HuH-7.5 (cell line): ENCODE measurements at regions not wholly inside any gene's neighbourhood (a gene's known extent, or its start where the extent isn't known, plus 50 kb on each side); places are given as distances from the start of the nearest gene placed in this dataset.
"Not testable (repeated sequence)": the region's sequence is repeated elsewhere in the genome, so short reads cannot be mapped to it uniquely, and the experiment has no call there.

Source experiments
- DNase-seq: peaks from one replicate; pipeline ENCODE4 v3.0.0; 2011; ENCODE audit warnings: low spot score

- no peak for DNase-seq
These were observed 366.3 kb downstream of the RPS6KC1 start for GRCh38 chr1:213417225-213417820.

- no peak for DNase-seq
These were observed 366.8 kb downstream of the RPS6KC1 start for GRCh38 chr1:213417846-213418245.

- DNase-seq, result no peak
These were observed 367.4 kb downstream of the RPS6KC1 start for GRCh38 chr1:213418268-213419071.

- DNase-seq, result peak; percentile 35
These were observed 368.5 kb downstream of the RPS6KC1 start for GRCh38 chr1:213419401-213420030.

- not testable (repeated sequence) for DNase-seq
These were observed 370.1 kb downstream of the RPS6KC1 start for GRCh38 chr1:213421178-213421577.

GRCh38 chr1:213423041-213423440 is 372.0 kb downstream of the RPS6KC1 start:
- no peak for DNase-seq

GRCh38 chr1:213423605-213424004 is 372.6 kb downstream of the RPS6KC1 start:
- DNase-seq, result no peak

GRCh38 chr1:213425376-213426030 is 374.5 kb downstream of the RPS6KC1 start:
- no peak for DNase-seq

GRCh38 chr1:213429642-213430041 is 378.6 kb downstream of the RPS6KC1 start:
- DNase-seq, result no peak

GRCh38 chr1:213435715-213436114 is 384.7 kb downstream of the RPS6KC1 start:
- no peak for DNase-seq

GRCh38 chr1:213438339-213438738 is 387.3 kb downstream of the RPS6KC1 start:
- no peak for DNase-seq

GRCh38 chr1:213439703-213440102 is 388.7 kb downstream of the RPS6KC1 start:
- no peak for DNase-seq

GRCh38 chr1:213440766-213441165 is 389.7 kb downstream of the RPS6KC1 start:
- DNase-seq, result no peak

GRCh38 chr1:213443415-213443814 is 392.4 kb downstream of the RPS6KC1 start:
- no peak for DNase-seq

GRCh38 chr1:213444224-213444623 is 393.2 kb downstream of the RPS6KC1 start:
- no peak for DNase-seq

- DNase-seq, result no peak
These were observed 395.5 kb downstream of the RPS6KC1 start for GRCh38 chr1:213446496-213446895.

- no peak for DNase-seq
These were observed 397.3 kb downstream of the RPS6KC1 start for GRCh38 chr1:213448360-213448759.

- no peak for DNase-seq
These were observed 397.7 kb downstream of the RPS6KC1 start for GRCh38 chr1:213448776-213449175.

- no peak for DNase-seq
These were observed 401.5 kb downstream of the RPS6KC1 start for GRCh38 chr1:213452501-213452900.

- DNase-seq, result no peak
These were observed 406.1 kb downstream of the RPS6KC1 start for GRCh38 chr1:213457186-213457585.

- DNase-seq, result no peak
These were observed 406.7 kb downstream of the RPS6KC1 start for GRCh38 chr1:213457733-213458132.

- DNase-seq, result not testable (repeated sequence)
These were observed 411.3 kb downstream of the RPS6KC1 start for GRCh38 chr1:213462374-213462773.
